AG09309 (cell line): ENCODE measurements at regions not wholly inside any gene's neighbourhood (a gene's known extent, or its start where the extent isn't known, plus 50 kb on each side); places are given as distances from the start of the nearest gene placed in this dataset.

ENCODE experiments used
- DNase-seq: peaks from one replicate; pipeline ENCODE4 v3.0.0-alpha.2; 2010; ENCODE audit warnings: low read depth
- H3K4me3 ChIP-seq: 2 replicates; pipeline ENCODE4 v1.5.1; 2011; ENCODE audit warnings: mild to moderate bottlenecking, low read depth, low read length, moderate library complexity; ENCODE audit not compliant: control insufficient read depth
- CTCF ChIP-seq: IDR thresholded peaks from 2 replicates; pipeline ENCODE4 v1.5.1; 2011; ENCODE audit warnings: mild to moderate bottlenecking, low read depth, low read length, inconsistent platforms; ENCODE audit not compliant: insufficient read depth, control insufficient read depth; ENCODE audit errors: missing control alignments

- no peak overlapping the region for H3K4me3 ChIP-seq
- DNase-seq = no peak
- TF ChIP-seq CTCF = no peak
These were observed 463.9 kb upstream of the PCDH7 start for GRCh38 chr4:30256116-30256832.

GRCh38 chr4:30258949-30259348 is 461.2 kb upstream of the PCDH7 start:
- DNase-seq = no peak
- no peak for TF ChIP-seq CTCF
- H3K4me3 ChIP-seq = no peak overlapping the region

DNA sequence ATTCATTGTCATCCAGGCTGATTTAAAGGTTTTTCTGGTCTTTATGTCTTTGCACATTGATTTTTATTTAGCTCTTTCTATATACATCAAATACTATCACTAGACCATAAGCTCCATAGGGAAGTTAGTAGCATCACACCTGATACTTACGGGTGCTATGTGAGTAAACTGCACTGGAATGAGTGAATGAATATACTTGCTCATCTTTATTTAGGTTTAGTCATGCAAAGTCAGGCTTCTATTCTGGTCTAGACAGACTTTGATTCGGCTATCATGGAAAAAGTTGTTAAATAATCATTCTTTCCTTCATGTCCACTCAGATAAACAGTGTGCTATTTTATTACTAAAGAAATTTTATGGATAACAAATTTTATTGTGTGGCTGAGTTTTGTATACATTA is 457.8 kb upstream of the PCDH7 start:
- no peak for TF ChIP-seq CTCF
- no peak overlapping the region for H3K4me3 ChIP-seq
- no peak for DNase-seq

DNA sequence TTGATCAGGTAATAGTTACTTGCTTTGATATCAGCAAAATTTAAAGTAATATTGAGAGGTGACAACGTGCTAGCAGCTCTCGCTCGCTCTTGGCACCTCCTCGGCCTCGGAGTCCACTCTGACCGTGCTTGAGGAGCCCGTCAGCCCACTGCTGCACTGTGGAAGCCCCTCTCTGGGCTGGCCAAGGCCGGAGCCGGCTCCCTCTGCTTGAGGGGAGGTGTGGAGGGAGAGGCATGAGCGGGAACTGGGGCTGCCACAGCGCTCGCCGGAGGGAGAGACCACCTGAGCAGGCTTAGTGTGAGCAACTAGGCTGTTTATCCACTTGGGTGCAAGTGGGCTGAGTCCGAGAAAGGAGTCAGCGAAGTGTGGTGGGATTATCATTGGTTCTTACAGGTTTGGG is 455.7 kb upstream of the PCDH7 start:
- no peak overlapping the region for H3K4me3 ChIP-seq
- no peak for DNase-seq
- no peak for TF ChIP-seq CTCF

DNA sequence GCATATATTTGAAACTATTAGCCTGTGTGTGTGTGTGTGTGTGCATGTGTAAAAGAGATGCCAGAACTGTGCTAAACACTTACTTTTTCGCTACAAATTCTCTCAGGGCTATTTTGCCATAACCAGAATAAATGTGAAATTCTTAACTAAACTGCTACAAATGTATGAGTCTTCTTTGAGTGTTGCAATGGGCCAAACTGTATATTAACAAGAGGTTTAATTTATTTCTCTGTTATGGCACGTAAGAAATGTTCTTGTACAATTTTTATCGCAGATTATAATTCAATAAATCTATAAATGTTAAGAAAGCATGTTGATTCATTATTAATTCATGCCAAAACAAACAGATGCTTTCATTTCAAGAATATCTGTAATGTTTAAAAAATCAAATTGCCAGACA is 454.5 kb upstream of the PCDH7 start:
- no peak for TF ChIP-seq CTCF
- no peak for DNase-seq
- no peak overlapping the region for H3K4me3 ChIP-seq

GRCh38 chr4:30268370-30268769 is 451.8 kb upstream of the PCDH7 start:
- DNase-seq = no peak
- TF ChIP-seq CTCF = no peak
- H3K4me3 ChIP-seq = no peak overlapping the region
